GM21825 (cell line): ENCODE measurements at regions not wholly inside any gene's neighbourhood (a gene's known extent, or its start where the extent isn't known, plus 50 kb on each side); places are given as distances from the start of the nearest gene placed in this dataset.
A peak's percentile ranks its signal among the peaks of the same experiment; 100 is the strongest.
"Not testable (repeated sequence)": the region's sequence is repeated elsewhere in the genome, so short reads cannot be mapped to it uniquely, and the experiment has no call there.

Experiments
- ATAC-seq: cut with Tn5 transposase; IDR thresholded peaks from one replicate; pipeline ENCODE4 v1.9.1; 2021; ENCODE audit warnings: mild to moderate bottlenecking, moderate library complexity; ENCODE audit not compliant: unreplicated experiment

GRCh38 chr2:14960686-14961324 lies 328.3 kb downstream of the LRATD1 start:
- ATAC-seq, result no peak

- no peak for ATAC-seq
Measured at GRCh38 chr2:14967729-14968128, 335.2 kb downstream of the LRATD1 start.

GRCh38 chr2:14975381-14975780 lies 342.9 kb downstream of the LRATD1 start:
- ATAC-seq, result no peak

GRCh38 chr2:14977021-14977420 lies 344.5 kb downstream of the LRATD1 start:
- no peak for ATAC-seq

GRCh38 chr2:14978845-14979244 lies 346.3 kb downstream of the LRATD1 start:
- ATAC-seq, result no peak

GRCh38 chr2:14982790-14983189 lies 350.3 kb downstream of the LRATD1 start:
- no peak for ATAC-seq

- no peak for ATAC-seq
Measured at GRCh38 chr2:14988600-14988999, 356.1 kb downstream of the LRATD1 start.

- ATAC-seq, result no peak
Measured at GRCh38 chr2:14991723-14992122, 359.2 kb downstream of the LRATD1 start.

GRCh38 chr2:14994721-14995120 lies 362.2 kb downstream of the LRATD1 start:
- ATAC-seq, result no peak

GRCh38 chr2:14996351-14997014 lies 364.0 kb downstream of the LRATD1 start:
- ATAC-seq, result no peak

GRCh38 chr2:14998546-14998945 lies 366.0 kb downstream of the LRATD1 start:
- no peak for ATAC-seq

GRCh38 chr2:14999114-14999661 lies 366.7 kb downstream of the LRATD1 start:
- ATAC-seq, result no peak

GRCh38 chr2:15002519-15002918 lies 370.0 kb downstream of the LRATD1 start:
- not testable (repeated sequence) for ATAC-seq

GRCh38 chr2:15006667-15007066 lies 374.1 kb downstream of the LRATD1 start:
- ATAC-seq, result peak; percentile 58

- no peak for ATAC-seq
Measured at GRCh38 chr2:15009681-15010080, 377.2 kb downstream of the LRATD1 start.

- ATAC-seq, result no peak
Measured at GRCh38 chr2:15010346-15010745, 377.8 kb downstream of the LRATD1 start.

GRCh38 chr2:15018814-15019213 lies 386.3 kb downstream of the LRATD1 start:
- ATAC-seq, result no peak

GRCh38 chr2:15023221-15023620 lies 390.7 kb downstream of the LRATD1 start:
- no peak for ATAC-seq

- no peak for ATAC-seq
Measured at GRCh38 chr2:15028406-15028805, 395.9 kb downstream of the LRATD1 start.

- ATAC-seq, result peak; percentile 93
Measured at GRCh38 chr2:15031745-15032240, 399.3 kb downstream of the LRATD1 start.

GRCh38 chr2:15034246-15034645 lies 401.7 kb downstream of the LRATD1 start:
- ATAC-seq, result no peak

GRCh38 chr2:15034860-15035259 lies 402.3 kb downstream of the LRATD1 start:
- ATAC-seq, result no peak
